HCT116 (cell line): ENCODE measurements at regions not wholly inside any gene's neighbourhood (a gene's known extent, or its start where the extent isn't known, plus 50 kb on each side); places are given as distances from the start of the nearest gene placed in this dataset.

Experiments
- CTCF ChIP-seq, 3 experiments: fragments of 200-600 bp in 1 of 3; sonication (generic) in 1 of 3; IDR thresholded peaks in 2 of 3; conservative IDR thresholded peaks in 1 of 3; 2 replicates each; pipeline ENCODE4 v1.5.1; 2012 to 2017; ENCODE audit warnings: low read depth in 2 of 3, low read length in 2 of 3, antibody characterized with exemption in 1 of 3, borderline replicate concordance in 1 of 3, control low read depth in 1 of 3, mild to moderate bottlenecking in 1 of 3, mixed read lengths in 1 of 3, mixed run types in 1 of 3, moderate library complexity in 1 of 3; ENCODE audit not compliant: insufficient read depth in 1 of 3
- ELF1 ChIP-seq: IDR thresholded peaks from 2 replicates; pipeline ENCODE4 v1.6.1; 2012; ENCODE audit warnings: low read depth, borderline replicate concordance
- EZH2 ChIP-seq: fragments of 200-600 bp; sonication (generic); IDR thresholded peaks from 2 replicates; pipeline ENCODE4 v1.6.1; 2017; ENCODE audit warnings: antibody characterized with exemption, mixed run types
- EZH2phosphoT487 ChIP-seq: fragments of 200-600 bp; IDR thresholded peaks from 2 replicates; pipeline ENCODE4 v1.6.1; 2018; ENCODE audit warnings: antibody characterized with exemption, borderline replicate concordance
- JUND ChIP-seq: IDR thresholded peaks from 2 replicates; pipeline ENCODE4 v1.6.1; 2012
- MAX ChIP-seq: IDR thresholded peaks from 2 replicates; pipeline ENCODE4 v1.6.1; 2012
- POLR2A ChIP-seq: IDR thresholded peaks from 2 replicates; pipeline ENCODE4 v1.7.0; 2011; ENCODE audit warnings: borderline replicate concordance; ENCODE audit not compliant: insufficient read depth, insufficient read length; ENCODE audit errors: extremely low read depth
- POLR2AphosphoS5 ChIP-seq: IDR thresholded peaks from 2 replicates; pipeline ENCODE4 v1.6.1; 2011; ENCODE audit warnings: mild to moderate bottlenecking, low read depth, low read length, moderate library complexity
- SP1 ChIP-seq: IDR thresholded peaks from 2 replicates; pipeline ENCODE4 v1.6.1; 2012; ENCODE audit warnings: low read depth
- SRF ChIP-seq: IDR thresholded peaks from 2 replicates; pipeline ENCODE4 v1.6.1; 2012; ENCODE audit warnings: low read depth
- YY1 ChIP-seq: IDR thresholded peaks from 2 replicates; pipeline ENCODE4 v1.6.1; 2011; ENCODE audit warnings: low read length, low read depth, moderate library complexity, mild to moderate bottlenecking; ENCODE audit not compliant: insufficient replicate concordance; ENCODE audit errors: extremely low read depth
- ZBTB33 ChIP-seq: IDR thresholded peaks from 2 replicates; pipeline ENCODE4 v1.6.1; 2011; ENCODE audit warnings: mild to moderate bottlenecking, low read length, moderate library complexity; ENCODE audit not compliant: insufficient replicate concordance; ENCODE audit errors: extremely low read depth
- ZNF274 ChIP-seq: fragments of 200-500 bp; sonication (Bioruptor generic); IDR thresholded peaks from 2 replicates; pipeline ENCODE4 v1.6.1; 2014; ENCODE audit warnings: mild to moderate bottlenecking, low read depth, low read length, inconsistent platforms

GRCh38 chr14:23773981-23774380, 137.8 kb downstream of the DHRS2 start:
- TF ChIP-seq MAX = no peak
- TF ChIP-seq CTCF (IDR thresholded peaks at IDR 0.05 in 2 of 3, conservative IDR thresholded peaks at IDR 0.05 in 1 of 3; ENCODE audit: borderline replicate concordance in 1 of 3, insufficient read depth in 1 of 3, low read depth in 2 of 3, low read length in 2 of 3) = no peak
- TF ChIP-seq POLR2A = no peak
- no peak for TF ChIP-seq ZNF274
- TF ChIP-seq EZH2 = no peak
- no peak for TF ChIP-seq POLR2AphosphoS5
- no peak for TF ChIP-seq SRF
- no peak for TF ChIP-seq SP1
- no peak for TF ChIP-seq ZBTB33
- TF ChIP-seq YY1 = no peak
- no peak for TF ChIP-seq ELF1
- no peak for TF ChIP-seq JUND
- TF ChIP-seq EZH2phosphoT487 = no peak
